Stimulated activated CD8-positive, alpha-beta memory T cell treated with anti-CD3 and anti-CD28 coated beads, Interleukin-4, amount 100 ng/mL, for 24 hours (primary cell): ENCODE measurements at regions not wholly inside any gene's neighbourhood (a gene's known extent, or its start where the extent isn't known, plus 50 kb on each side); places are given as distances from the start of the nearest gene placed in this dataset.
"Not testable (repeated sequence)": the region's sequence is repeated elsewhere in the genome, so short reads cannot be mapped to it uniquely, and the experiment has no call there.

Source experiments
- DNase-seq: peaks from one replicate; pipeline ENCODE4 v3.0.0-alpha.2; 2020; ENCODE audit warnings: low read depth

DNA sequence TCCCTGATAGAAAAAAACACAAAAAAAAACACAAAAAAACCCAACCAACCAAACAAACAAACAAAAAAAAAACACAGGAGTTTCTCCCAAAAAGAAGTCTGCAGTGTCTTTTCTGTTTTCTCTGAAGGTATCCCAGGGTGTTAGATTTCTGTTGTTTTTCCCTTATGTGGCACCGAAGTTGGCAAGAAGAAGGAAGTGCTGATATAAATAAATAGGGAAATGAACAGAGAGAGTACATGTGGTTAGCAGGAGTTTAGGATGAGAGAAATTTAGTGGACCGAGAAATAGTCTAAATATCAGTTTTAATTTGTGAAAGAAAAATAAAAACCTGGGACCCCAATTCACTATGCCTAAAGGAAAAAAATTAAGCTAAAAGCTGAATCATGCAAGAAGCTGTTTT, 287.0 kb upstream of the SGCG start:
- DNase-seq, result no peak

DNA sequence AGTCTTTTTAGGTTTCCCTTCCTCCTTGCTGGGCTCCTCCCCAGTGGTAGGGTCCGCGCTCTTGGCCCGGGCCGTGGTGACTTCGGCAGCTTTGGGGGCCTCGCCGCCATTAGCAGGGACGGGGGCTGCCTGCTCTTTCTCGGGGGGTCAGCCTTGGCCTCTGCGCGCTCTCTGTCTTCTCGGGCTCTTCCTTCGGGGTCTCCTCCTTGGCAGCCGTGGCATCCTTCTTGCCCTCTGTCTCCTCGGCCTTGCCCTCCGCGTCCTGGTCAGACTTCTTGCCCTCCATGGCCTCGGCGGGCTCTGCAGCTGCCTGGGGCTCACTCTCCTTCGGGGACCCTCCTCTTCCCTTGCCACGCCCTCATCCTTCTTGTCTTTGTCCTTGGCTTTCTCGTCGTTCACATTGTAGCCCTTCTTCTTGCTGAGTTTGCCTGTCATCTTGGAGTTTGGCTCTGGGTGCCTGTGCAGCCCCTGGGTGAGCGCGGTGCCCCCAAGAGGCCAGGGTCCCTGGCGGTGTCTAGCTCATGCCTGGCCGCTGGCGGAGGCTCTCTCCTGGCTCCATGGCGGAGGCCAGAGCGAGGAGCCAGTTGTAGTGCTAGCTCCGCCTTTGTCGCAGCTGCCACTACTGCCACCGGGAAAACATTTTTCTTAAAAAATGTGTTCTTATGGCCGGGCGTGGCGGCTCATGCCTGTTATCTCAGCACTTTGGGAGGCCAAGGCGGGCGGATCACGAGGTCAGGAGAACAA, 283.0 kb upstream of the SGCG start:
- no peak for DNase-seq

DNA sequence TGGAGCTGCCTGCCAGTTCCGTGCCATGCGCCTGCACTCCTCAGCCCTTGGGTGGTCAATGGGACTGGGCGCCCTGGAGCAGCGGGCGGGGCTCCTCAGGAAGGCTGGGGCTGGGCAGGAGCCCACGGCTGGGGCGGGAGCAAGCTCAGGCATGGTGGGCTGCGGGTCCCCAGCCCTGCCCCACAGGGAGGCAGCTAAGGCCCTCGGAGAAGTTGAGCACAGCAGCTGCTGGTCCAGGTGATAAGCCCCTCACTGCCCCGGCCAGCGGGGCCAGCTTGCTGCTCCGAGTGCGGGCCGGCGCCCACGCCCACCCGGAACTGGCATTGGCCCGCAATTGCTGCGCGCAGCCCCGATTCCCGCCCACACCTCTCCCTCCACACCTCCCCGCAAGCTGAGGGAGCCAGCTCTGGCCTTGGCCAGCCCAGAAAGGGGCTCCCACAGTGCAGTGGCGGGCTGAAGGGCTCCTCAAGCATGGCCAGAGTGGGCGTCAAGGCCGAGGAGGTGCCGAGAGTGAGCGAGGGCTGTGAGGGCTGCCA, 280.3 kb upstream of the SGCG start:
- not testable (repeated sequence) for DNase-seq

- no peak for DNase-seq
Observed at GRCh38 chr13:22903301-22903700, 277.5 kb upstream of the SGCG start.

DNA sequence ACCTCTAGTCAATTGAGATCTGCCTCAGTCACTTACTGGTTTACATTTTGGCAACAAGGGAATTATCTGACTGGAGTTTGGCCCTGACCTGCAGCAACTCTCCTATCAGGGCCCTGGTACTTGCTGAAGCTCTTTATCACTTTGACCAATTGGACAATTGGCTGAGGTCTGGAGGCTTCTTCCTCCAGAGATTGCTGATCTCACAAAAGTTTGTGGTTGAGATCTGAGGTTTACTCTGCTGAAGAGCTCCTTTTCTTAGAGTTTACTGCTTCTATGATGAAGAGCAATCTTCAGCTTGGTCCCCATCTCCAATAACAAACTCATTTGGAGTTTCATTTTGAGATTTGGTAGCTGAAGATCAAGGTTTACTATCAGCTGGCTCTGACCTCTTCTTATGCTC, 276.9 kb upstream of the SGCG start:
- DNase-seq, result no peak

- DNase-seq, result no peak
Observed at GRCh38 chr13:22915442-22916082, 265.2 kb upstream of the SGCG start.

- not testable (repeated sequence) for DNase-seq
Observed at GRCh38 chr13:22916276-22916675, 264.5 kb upstream of the SGCG start.

DNA sequence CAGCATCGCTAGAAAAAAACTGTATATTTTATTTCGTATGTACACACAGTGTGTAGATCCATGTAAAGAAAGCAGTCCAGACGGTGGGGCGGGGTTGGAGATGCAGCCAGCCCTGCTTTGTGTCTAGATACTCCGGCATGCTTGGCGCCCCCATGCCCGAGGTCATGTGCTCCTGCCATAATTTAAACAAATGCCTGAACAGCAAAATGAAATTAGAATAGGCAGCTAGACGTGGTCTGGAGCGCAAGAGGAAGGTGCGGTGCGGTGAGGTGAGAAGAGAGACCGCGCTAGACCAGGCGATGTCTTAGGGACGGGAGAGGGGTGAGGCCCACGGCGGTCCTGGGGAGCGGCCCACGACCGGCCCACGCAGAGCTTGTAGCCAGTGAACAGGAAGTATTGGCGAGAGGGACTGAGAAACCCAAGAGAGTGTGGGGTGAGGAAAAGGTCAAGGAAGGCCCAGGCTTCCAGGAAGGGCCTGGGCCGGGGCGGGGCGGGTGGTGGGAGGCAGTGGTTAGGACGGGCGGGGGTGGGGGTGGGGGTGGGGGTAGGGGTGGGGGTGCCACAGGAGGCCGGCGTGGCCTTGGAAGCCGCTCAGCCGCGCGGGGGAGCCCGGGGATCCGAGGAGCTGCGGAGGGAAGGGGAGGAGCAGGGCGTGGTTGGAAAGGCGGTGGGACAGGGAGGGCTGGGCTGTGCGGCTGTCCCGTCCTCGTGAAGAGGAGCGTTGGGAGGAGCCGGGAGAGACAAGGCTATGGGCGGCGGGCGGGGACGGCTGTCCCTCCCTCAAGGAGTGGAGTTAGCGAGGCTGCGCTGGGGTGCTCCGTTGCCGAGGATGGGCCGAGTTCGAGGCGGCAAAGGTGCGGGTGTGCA, 254.7 kb upstream of the SGCG start:
- DNase-seq, result no peak

- no peak for DNase-seq
Observed at GRCh38 chr13:22926748-22927400, 253.9 kb upstream of the SGCG start.

DNA sequence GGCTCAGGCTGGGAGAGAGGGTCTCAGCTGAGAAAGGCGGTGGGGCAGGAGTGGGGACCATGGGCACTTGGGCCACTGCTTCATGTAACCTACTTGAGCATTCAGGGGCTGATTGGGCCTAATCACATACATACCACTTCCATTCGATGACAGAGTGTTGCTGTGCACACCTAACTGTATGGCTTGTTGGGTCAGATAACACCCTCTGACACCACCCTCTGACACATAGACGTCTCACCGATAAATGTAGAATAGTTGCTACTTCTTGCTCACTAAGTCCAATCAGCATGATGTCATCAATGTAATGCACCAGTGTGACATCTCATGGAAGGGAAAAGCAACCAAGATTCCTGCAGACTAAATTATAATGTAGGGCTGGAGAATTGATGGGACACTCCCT, 252.9 kb upstream of the SGCG start:
- DNase-seq, result not testable (repeated sequence)

- DNase-seq, result no peak
Observed at GRCh38 chr13:22929381-22930126, 251.2 kb upstream of the SGCG start.

DNA sequence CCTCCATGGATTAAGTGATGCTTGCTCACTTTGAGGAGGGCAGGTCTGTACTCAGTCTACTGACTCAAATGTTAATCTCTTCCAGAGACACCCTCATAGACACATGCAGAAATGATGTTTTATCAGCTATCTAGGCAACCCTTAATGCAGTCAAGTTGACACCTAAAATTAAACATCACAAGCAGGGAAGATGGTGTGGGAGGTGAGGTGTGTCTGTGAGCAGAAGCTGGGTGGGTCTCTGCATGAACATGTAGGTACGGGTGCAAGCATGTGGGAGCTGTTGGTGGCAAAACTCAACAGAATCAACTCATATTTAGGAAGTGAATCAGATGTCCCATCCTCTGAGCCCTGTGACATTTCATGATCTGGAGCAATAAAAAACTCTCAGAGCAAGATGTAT, 249.2 kb upstream of the SGCG start:
- no peak for DNase-seq

DNA sequence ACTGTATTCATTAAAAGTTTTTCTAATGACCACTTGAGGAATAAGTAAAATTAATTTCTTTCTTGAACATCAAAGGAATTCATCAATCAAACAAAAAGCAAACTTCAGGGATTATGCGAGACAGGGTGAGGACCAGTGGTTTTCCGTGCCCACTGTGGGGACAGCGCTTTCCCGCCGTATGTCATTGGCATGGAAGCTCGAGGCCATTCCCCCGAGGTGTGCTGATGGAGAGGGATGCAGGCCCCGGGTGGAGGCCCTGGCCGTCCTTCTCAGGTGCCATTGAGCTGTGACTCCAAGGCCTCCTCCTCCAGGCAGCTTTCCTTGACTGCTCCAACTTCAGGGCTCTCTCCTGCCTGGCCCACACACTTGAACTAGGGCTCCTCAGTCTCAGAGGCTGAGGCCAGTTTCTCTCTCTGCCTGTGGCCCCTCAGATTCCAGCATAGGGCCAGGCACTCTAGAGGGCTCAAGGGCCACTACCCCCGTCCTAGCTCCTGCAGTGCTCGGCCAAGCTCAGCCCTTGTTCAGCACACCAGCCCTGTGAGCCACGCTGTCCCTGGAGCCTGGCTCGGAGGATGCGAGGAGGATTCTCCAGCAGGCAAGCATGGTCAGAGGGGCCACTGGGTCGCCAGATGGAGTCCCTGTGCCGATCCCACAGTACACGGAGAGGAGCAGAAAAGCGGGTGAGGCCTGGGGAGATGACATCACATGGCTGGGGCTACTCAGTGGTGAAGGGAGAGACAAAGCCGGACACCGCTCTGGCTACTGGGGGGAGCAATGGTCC, 248.0 kb upstream of the SGCG start:
- DNase-seq, result not testable (repeated sequence)

DNA sequence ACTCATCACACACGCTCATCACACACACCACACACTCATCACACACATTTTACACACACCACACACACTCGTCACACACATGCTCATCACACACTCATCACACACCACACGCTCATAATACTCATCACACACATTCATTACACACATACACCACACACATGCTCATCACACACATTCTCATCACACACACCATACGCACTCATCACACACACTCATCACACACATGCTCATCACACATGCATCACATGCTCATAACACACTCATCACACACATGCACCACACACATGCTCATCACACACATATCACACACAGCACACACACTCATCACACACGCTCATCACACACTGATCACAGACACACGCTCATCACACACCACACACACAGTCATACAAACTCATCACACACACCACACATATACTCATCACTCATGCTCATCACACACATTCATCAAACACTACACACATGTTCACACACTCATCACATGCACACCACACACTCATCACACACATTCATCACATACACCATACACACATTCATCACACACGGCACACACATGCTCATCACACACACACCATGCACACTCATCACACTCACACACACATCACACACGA, 247.1 kb upstream of the SGCG start:
- no peak for DNase-seq

DNA sequence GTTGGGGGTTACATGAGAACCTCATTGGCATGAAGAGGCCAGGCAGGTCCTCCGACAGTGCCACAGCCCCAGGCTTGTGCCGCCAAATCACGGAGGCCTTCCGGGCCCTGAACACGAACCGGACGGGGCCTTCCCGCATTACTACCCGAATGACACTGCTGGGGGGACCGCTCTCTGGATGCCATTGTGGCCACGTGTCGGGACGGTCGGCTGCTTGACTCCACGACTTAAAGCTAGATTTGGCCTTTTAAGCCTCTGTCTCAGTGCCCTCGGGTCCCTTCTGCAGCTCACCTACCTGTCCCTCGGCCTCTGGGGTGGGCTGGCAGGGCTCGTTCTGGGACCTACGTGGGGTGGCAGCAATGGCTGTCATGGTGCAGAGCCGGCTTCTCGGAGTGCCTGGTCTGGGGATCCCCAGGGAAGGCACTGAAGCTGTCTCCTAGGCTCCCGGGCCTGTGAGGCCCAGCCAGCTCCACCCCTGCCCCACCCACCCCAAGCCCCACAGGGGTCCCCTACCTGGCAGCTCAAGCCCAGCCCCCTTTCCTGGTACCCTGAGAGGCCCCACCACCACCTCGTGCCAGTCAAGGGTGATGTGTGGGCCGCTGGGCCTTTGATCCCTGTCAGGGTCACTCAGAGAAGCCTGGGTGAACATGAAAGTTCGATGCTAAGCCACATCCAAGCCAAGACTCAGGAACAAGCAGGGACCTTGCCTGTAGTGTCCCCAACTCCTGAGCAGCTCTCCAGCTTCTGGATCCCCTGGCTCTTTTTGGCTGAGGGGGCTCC, 245.8 kb upstream of the SGCG start:
- DNase-seq, result no peak

DNA sequence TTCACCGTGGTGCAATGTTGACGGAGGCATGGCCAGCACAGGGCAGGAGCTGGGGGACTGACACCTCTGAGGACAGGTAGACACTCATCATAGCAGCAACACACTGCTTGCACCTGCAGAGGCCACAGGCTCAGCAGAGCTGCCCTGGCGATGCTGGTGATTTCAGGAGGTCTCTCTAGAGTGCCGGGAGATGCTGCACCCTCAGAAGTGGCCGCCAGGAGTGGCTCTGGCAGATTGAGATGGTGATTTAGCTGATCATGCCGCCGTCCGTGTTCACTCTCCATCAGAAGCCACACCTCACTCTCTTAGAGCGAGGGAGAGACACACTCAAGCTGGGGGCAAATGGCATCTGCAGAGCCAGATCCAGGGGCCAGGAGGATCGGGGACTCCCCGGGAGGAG, 244.6 kb upstream of the SGCG start:
- no peak for DNase-seq

DNA sequence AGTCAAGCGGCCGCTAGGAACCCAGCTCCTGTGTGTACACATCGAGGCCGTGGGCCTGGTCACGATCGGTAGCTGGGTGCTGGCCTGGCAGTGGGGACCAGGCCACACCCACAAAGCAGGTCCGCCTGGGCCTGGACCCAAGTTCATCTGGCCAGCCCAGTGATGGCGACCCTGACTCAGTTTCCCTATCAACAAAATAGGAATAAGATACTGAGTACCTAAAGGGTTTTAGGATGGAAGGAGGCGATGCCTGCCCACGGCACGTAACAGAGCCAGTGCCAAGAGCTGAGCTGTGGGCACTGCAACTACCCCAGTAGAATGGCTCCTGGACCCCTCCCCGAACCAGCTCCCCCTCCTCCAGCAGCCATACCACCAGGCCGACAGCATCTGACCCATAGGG, 243.5 kb upstream of the SGCG start:
- no peak for DNase-seq

GRCh38 chr13:22937953-22938352, 242.8 kb upstream of the SGCG start:
- no peak for DNase-seq

- no peak for DNase-seq
Observed at GRCh38 chr13:22938576-22938975, 242.2 kb upstream of the SGCG start.
